ENCODE measurements at regions not wholly inside any gene's neighbourhood (a gene's known extent, or its start where the extent isn't known, plus 50 kb on each side); places are given as distances from the start of the nearest gene placed in this dataset.
A peak's percentile ranks its signal among the peaks of the same experiment; 100 is the strongest.

DNA sequence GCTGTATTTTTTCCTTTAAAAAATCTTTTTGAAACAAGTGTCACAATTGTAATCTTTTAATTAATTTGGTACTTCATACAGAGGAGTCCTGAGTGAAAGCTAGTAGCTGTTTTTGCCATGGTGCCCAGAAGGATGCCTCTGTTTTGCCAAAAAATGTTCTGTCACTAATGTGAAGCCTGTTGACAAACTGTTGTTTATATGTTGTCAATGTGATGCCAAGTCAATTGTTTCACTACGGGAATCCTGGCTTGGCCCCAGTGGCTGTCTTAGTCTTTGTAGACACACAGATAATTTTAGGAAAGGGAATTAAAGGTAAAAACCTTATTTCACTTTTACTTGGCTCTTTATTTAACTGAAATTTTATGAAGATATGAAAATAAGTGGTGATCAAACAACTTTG is 706.4 kb upstream of the MMS22L start:
- Histone ChIP-seq H3K4me3 (ENCODE audit: low read length) (no peak overlapping the region), H3K9me3 (ENCODE audit: control insufficient read depth, low read depth, low read length) (no peaks in the 10 kb centered on the region), H3K27me3 (ENCODE audit: control insufficient read depth, insufficient read depth, low read length) (no peaks in the 10 kb centered on the region), H3K36me3 (ENCODE audit: control insufficient read depth, low read depth, low read length) (no peaks in the 10 kb centered on the region), H3K27ac (ENCODE audit: low read length) (no peak overlapping the region), H3K4me1 (ENCODE audit: control insufficient read depth, low read depth, low read length) (no peaks in the 10 kb centered on the region), H3K9ac (ENCODE audit: low read length) (no peak overlapping the region)

DNA sequence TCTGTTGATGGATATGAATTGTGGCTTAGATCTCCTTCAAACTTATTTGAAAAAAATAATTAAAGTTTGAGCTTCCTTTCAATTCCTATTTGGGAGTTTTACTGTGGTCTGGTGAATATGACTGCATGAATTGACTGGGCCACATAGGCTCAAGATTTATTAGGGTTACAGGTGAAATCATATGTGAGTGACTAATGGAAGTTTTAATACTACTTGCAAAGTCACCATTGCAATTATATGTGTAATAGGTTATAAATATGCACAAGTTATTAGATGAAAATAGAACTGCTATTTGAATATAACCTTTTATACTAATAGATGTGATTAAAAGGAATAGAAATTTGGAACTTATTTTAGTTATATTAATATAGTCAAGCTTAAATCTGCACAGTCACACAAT is 712.1 kb upstream of the MMS22L start:
- H3K36me3 ChIP-seq (ENCODE audit: control insufficient read depth, low read depth, low read length): no peaks in the 10 kb centered on the region
- no peaks in the 10 kb centered on the region for H3K4me1 ChIP-seq (ENCODE audit: control insufficient read depth, low read depth, low read length)
- no peaks in the 10 kb centered on the region for H3K9me3 ChIP-seq (ENCODE audit: control insufficient read depth, low read depth, low read length)
- no peak overlapping the region for H3K9ac ChIP-seq (ENCODE audit: low read length)
- no peaks in the 10 kb centered on the region for H3K27me3 ChIP-seq (ENCODE audit: control insufficient read depth, insufficient read depth, low read length)
- no peak overlapping the region for H3K4me3 ChIP-seq (ENCODE audit: low read length)
- H3K27ac ChIP-seq (ENCODE audit: low read length): no peak overlapping the region

DNA sequence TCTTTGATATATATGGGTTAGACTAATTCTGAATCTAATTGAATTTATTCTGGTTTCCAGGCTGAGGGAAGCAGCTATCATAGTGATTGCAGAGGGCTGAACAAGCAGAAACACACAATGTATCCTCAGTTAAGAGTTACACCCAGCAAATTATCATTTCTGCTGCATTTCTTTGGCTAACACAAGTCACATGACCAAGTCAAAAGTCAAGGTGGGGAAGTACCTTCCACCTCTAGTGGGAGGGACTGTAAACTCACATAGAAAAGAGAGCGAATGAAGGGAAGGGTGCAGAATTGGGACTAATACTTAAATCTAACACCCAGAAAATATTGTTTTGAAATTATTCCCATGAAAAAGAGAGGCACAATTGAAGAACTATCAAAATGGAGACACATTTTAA is 719.7 kb upstream of the MMS22L start:
- H3K9ac ChIP-seq (ENCODE audit: low read length): no peak overlapping the region
- H3K36me3 ChIP-seq (ENCODE audit: control insufficient read depth, low read depth, low read length): no peaks in the 10 kb centered on the region

DNA sequence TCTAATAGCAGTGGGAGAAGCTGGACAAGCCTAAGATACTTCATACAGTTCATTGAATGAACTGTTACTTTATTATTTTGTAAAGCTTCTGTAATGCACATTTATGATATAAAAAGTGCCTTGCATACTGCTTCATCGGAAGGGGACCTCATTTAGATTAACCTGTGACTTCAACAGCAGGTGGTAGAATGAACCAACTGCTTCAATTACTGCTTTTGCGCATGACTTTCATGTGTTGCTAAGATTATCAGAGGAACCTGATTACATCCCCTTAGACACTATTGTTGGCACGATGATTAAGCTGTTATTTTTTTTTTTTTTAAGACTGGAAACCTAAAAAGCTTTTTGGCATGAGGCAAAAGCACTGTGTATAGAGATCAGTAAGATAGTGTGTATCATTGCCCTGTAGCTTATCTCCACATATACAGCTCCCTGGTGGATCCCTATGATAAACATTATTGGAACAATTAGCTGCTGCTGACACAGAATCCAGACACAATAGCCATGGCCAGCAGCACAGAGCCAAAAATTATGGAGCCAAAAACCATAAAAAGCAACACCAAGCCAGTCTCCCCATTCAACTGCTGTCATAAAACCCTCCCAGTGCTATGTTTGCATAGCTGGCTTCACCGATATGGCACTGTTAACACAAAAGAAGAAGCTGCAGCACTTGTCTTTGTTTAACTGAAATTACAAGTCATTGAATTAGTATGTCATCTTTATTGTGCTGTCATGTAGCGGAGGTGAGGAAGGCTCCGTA is 731.6 kb upstream of the MMS22L start:
- Histone ChIP-seq H3K4me3 (ENCODE audit: low read length) (peak overlapping the region; percentile 19), H3K27me3 (ENCODE audit: control insufficient read depth, insufficient read depth, low read length) (no peaks in the 10 kb centered on the region), H3K27ac (ENCODE audit: low read length) (peak overlapping the region; percentile 43), H3K36me3 (ENCODE audit: control insufficient read depth, low read depth, low read length) (no peaks in the 10 kb centered on the region), H3K9ac (ENCODE audit: low read length) (peak overlapping the region; percentile 31), H3K4me1 (ENCODE audit: control insufficient read depth, low read depth, low read length) (peaks cover 19% of the 10 kb centered on the region), H3K9me3 (ENCODE audit: control insufficient read depth, low read depth, low read length) (no peaks in the 10 kb centered on the region)

More for the DNA sequence above, 719.7 kb upstream of the MMS22L start:
- H3K27ac ChIP-seq (ENCODE audit: low read length): no peak overlapping the region
- no peaks in the 10 kb centered on the region for H3K4me1 ChIP-seq (ENCODE audit: control insufficient read depth, low read depth, low read length)
- H3K27me3 ChIP-seq (ENCODE audit: control insufficient read depth, insufficient read depth, low read length): no peaks in the 10 kb centered on the region
- no peak overlapping the region for H3K4me3 ChIP-seq (ENCODE audit: low read length)
- H3K9me3 ChIP-seq (ENCODE audit: control insufficient read depth, low read depth, low read length): no peaks in the 10 kb centered on the region

DNA sequence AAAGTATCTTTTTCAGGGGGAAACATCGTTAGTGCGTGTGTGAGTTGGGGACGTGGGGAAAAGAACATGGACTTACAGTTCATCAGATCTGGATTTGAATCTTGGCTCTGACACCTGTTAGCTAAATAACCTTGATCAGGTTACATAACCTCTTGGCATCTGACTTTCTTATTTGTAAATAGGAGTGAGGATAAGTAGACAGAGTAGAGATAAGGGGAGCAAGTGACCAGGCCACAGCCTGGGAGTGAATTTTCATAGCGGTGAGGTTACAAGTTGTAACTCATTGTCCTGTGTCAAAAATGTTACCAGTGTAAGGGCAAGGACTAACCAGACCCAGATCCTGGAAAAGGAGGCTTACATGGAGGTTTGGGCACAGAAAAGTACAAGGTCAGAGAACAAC is 733.5 kb upstream of the MMS22L start:
- Histone ChIP-seq H3K27me3 (ENCODE audit: control insufficient read depth, insufficient read depth, low read length) (no peaks in the 10 kb centered on the region), H3K9ac (ENCODE audit: low read length) (no peak overlapping the region), H3K27ac (ENCODE audit: low read length) (no peak overlapping the region), H3K36me3 (ENCODE audit: control insufficient read depth, low read depth, low read length) (no peaks in the 10 kb centered on the region), H3K4me1 (ENCODE audit: control insufficient read depth, low read depth, low read length) (peaks cover 19% of the 10 kb centered on the region), H3K4me3 (ENCODE audit: low read length) (no peak overlapping the region), H3K9me3 (ENCODE audit: control insufficient read depth, low read depth, low read length) (no peaks in the 10 kb centered on the region)

DNA sequence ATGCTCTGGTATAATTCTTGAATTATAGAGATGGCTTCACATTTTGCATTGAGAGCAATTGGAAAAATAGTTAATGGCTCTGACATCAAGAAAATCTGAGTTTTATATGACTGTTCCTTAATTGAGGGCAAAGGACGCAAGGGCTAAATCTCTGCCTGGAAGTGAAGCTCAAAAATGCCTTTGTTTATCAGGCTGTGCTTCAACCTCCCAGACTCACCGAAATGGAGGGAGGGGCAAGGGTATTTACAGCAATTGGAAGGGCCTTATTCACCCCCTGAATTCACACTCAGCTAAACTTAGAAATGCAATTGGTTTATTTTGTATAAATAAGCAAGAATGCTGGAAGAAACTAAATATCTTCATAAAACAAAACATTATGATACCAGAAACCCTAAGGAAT is 737.2 kb upstream of the MMS22L start:
- H3K27ac ChIP-seq (ENCODE audit: low read length): no peak overlapping the region
- no peaks in the 10 kb centered on the region for H3K27me3 ChIP-seq (ENCODE audit: control insufficient read depth, insufficient read depth, low read length)
- H3K4me1 ChIP-seq (ENCODE audit: control insufficient read depth, low read depth, low read length): peaks cover 3% of the 10 kb centered on the region
- H3K36me3 ChIP-seq (ENCODE audit: control insufficient read depth, low read depth, low read length): no peaks in the 10 kb centered on the region
- no peaks in the 10 kb centered on the region for H3K9me3 ChIP-seq (ENCODE audit: control insufficient read depth, low read depth, low read length)
- no peak overlapping the region for H3K4me3 ChIP-seq (ENCODE audit: low read length)
- no peak overlapping the region for H3K9ac ChIP-seq (ENCODE audit: low read length)

DNA sequence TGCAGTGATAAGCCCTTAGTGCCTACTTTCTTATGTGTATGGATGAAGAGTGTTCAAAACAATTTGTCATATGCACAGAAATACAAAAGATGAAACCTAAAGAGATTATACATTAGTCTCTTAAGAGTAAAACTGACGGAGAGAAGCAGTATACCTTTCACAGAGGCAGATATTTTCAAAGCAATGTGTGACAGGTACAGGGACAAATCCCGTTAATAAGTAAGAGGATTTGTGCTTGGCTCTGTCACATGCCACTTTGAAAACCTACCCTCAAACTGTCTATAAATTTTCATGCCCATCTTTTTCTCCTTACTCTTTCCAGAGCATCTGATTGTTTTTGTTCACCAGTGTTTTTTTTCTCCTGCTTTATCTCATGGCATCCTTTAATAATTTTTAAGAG is 741.3 kb upstream of the MMS22L start:
- Histone ChIP-seq H3K9ac (ENCODE audit: low read length) (no peak overlapping the region), H3K27ac (ENCODE audit: low read length) (no peak overlapping the region), H3K36me3 (ENCODE audit: control insufficient read depth, low read depth, low read length) (no peaks in the 10 kb centered on the region), H3K4me1 (ENCODE audit: control insufficient read depth, low read depth, low read length) (peaks cover 5% of the 10 kb centered on the region), H3K9me3 (ENCODE audit: control insufficient read depth, low read depth, low read length) (no peaks in the 10 kb centered on the region), H3K4me3 (ENCODE audit: low read length) (no peak overlapping the region), H3K27me3 (ENCODE audit: control insufficient read depth, insufficient read depth, low read length) (no peaks in the 10 kb centered on the region)

DNA sequence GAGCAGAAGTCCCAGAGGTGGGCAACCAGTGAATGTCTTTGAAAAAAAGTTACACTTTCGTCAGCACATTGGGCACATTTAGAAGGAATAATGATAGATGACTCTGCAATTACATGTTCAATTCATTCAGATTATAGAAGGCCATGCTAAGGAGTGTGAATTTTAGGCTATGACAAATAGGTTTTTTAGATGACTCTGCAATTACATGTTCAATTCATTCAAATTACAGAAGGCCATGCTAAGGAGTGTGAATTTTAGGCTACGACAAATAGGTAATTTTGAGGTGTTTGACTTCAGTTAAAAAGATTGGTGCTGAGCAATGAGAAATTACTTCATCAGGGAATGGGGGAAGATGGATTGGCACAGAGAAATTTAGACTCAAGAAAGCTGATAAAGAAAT is 744.9 kb upstream of the MMS22L start:
- Histone ChIP-seq H3K27me3 (ENCODE audit: control insufficient read depth, insufficient read depth, low read length) (no peaks in the 10 kb centered on the region), H3K4me1 (ENCODE audit: control insufficient read depth, low read depth, low read length) (peaks cover 5% of the 10 kb centered on the region), H3K9me3 (ENCODE audit: control insufficient read depth, low read depth, low read length) (no peaks in the 10 kb centered on the region), H3K4me3 (ENCODE audit: low read length) (no peak overlapping the region), H3K27ac (ENCODE audit: low read length) (no peak overlapping the region), H3K9ac (ENCODE audit: low read length) (no peak overlapping the region), H3K36me3 (ENCODE audit: control insufficient read depth, low read depth, low read length) (no peaks in the 10 kb centered on the region)

DNA sequence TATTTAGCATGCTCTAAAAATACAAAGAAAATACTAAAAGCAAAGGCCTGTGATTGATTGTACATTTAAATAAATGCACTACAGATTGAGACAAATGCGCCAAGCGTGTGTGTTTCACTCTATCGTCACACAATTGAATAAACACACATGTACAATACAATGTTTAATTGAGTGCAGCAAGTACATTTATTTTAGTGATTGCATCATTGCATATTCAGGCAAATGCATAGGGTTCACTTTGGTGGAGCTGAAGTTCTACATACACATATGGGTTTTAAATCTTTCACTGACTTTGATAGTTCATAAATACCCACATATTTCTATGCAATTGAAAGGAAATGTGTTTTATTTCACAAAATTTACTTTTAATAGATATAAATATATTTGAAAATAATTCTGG is 750.6 kb upstream of the MMS22L start:
- peaks cover 28% of the 10 kb centered on the region for H3K4me1 ChIP-seq (ENCODE audit: control insufficient read depth, low read depth, low read length)
- H3K36me3 ChIP-seq (ENCODE audit: control insufficient read depth, low read depth, low read length): no peaks in the 10 kb centered on the region
- H3K9me3 ChIP-seq (ENCODE audit: control insufficient read depth, low read depth, low read length): no peaks in the 10 kb centered on the region
- H3K27ac ChIP-seq (ENCODE audit: low read length): no peak overlapping the region
- H3K27me3 ChIP-seq (ENCODE audit: control insufficient read depth, insufficient read depth, low read length): no peaks in the 10 kb centered on the region
- no peak overlapping the region for H3K9ac ChIP-seq (ENCODE audit: low read length)
- H3K4me3 ChIP-seq (ENCODE audit: low read length): no peak overlapping the region

DNA sequence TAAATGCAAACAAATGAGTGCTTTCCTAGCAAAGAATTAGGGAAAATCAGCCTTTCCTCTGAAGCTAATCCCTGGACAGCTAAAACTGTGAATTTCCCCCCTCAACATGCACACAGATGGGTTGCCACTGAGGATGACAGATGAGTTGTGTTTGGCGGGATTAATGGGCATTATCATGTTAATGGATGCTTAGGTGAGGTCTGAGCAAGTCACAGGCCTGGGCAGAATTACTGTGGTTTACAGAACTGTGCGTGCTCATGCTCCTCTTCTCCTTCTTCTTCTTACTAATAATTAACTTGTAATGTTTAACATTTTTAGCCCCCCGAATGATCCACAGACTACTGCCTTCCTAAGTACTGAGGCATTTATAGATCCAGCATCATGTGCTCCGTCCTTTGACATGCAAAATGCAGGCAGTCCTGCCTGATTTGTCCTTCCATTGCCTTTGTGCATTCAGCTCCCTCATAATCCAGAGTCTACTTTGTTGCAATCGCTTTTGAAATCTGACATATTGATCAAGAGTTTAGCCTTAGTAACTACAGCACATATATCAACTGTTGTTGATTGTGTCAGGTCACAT is 753.4 kb upstream of the MMS22L start:
- Histone ChIP-seq H3K4me1 (ENCODE audit: control insufficient read depth, low read depth, low read length) (peaks cover 56% of the 10 kb centered on the region), H3K27ac (ENCODE audit: low read length) (peak overlapping the region; percentile 29), H3K9me3 (ENCODE audit: control insufficient read depth, low read depth, low read length) (no peaks in the 10 kb centered on the region), H3K36me3 (ENCODE audit: control insufficient read depth, low read depth, low read length) (no peaks in the 10 kb centered on the region), H3K4me3 (ENCODE audit: low read length) (peak overlapping the region; percentile 21), H3K9ac (ENCODE audit: low read length) (no peak overlapping the region), H3K27me3 (ENCODE audit: control insufficient read depth, insufficient read depth, low read length) (no peaks in the 10 kb centered on the region)

DNA sequence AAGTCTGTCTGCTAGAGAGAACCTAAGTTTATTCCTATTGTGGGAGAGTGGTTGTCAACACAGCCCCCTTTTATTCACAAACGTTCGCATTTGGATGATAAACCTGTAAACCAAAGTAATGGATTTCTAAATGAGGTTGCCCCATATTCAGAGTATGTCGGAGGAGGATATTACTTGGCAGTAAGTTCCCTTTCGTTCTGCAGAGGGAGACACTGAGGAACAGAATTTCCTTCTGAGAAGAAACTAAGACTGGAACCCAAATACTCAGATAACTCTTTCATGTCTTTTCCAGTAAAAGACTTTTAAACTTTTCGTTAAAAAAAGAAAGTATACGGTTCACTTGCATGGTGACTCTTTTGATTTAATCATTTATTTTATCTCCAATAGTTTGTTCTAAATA is 754.6 kb upstream of the MMS22L start:
- Histone ChIP-seq H3K9me3 (ENCODE audit: control insufficient read depth, low read depth, low read length) (no peaks in the 10 kb centered on the region), H3K36me3 (ENCODE audit: control insufficient read depth, low read depth, low read length) (no peaks in the 10 kb centered on the region), H3K9ac (ENCODE audit: low read length) (no peak overlapping the region), H3K4me1 (ENCODE audit: control insufficient read depth, low read depth, low read length) (peaks cover 68% of the 10 kb centered on the region), H3K27me3 (ENCODE audit: control insufficient read depth, insufficient read depth, low read length) (no peaks in the 10 kb centered on the region), H3K4me3 (ENCODE audit: low read length) (no peak overlapping the region), H3K27ac (ENCODE audit: low read length) (no peak overlapping the region)

DNA sequence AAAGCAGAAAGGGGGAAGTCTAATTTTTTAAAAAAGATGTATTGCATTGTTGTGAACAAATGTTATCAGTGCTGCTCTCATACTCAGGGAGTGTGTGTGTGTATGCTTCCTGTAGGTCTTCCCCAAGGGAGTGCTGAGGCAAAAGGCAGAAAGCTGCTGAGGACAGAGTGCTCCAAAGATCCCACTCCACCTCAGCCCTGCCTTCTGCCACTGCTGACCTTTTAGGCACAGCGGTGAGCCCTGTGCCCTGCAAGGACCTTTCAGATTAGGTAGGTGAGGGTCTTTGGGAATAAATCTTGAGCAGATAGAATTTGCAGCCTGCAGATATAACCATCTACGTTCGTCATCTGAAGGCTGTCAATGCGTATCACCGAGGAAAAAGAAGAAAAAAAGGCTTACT is 756.4 kb upstream of the MMS22L start:
- Histone ChIP-seq H3K9ac (ENCODE audit: low read length) (peak overlapping the region; percentile 55), H3K27me3 (ENCODE audit: control insufficient read depth, insufficient read depth, low read length) (no peaks in the 10 kb centered on the region), H3K4me1 (ENCODE audit: control insufficient read depth, low read depth, low read length) (peaks cover 85% of the 10 kb centered on the region), H3K27ac (ENCODE audit: low read length) (peak overlapping the region; percentile 73), H3K36me3 (ENCODE audit: control insufficient read depth, low read depth, low read length) (no peaks in the 10 kb centered on the region), H3K4me3 (ENCODE audit: low read length) (peak overlapping the region; percentile 26), H3K9me3 (ENCODE audit: control insufficient read depth, low read depth, low read length) (no peaks in the 10 kb centered on the region)

All from iPS-18a (cell line).